GM21515 (cell line): ENCODE measurements at regions not wholly inside any gene's neighbourhood (a gene's known extent, or its start where the extent isn't known, plus 50 kb on each side); places are given as distances from the start of the nearest gene placed in this dataset.

Experiments used
- ATAC-seq: cut with Tn5 transposase; IDR thresholded peaks from one replicate; pipeline ENCODE4 v1.9.1; 2021; ENCODE audit not compliant: unreplicated experiment

- no peak for ATAC-seq
Measured at GRCh38 chr2:76584474-76584873, 873.8 kb upstream of the GCFC2 start.

GRCh38 chr2:76579911-76580310 is 869.2 kb upstream of the GCFC2 start:
- no peak for ATAC-seq

GRCh38 chr2:76572981-76573380 is 862.3 kb upstream of the GCFC2 start:
- ATAC-seq = no peak

DNA sequence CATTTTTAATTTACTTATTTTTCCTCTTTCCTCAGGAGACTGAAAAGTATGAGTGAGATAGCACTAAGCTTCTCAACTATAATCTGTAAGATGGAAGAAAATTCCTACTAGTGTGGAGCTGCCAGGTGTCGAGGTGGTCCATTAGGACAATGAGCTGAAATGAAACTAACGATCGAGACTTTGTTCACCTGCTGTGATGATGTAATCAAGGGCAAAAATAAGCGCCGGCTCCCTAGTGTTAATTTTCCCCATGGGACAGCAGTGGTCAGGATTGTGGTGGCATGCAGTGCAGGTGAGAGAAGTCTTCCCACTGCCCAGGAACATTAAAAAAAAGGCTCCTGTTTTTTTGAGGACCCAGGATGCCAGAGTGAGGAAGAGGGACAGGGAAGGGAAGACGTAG is 859.1 kb upstream of the GCFC2 start:
- no peak for ATAC-seq

DNA sequence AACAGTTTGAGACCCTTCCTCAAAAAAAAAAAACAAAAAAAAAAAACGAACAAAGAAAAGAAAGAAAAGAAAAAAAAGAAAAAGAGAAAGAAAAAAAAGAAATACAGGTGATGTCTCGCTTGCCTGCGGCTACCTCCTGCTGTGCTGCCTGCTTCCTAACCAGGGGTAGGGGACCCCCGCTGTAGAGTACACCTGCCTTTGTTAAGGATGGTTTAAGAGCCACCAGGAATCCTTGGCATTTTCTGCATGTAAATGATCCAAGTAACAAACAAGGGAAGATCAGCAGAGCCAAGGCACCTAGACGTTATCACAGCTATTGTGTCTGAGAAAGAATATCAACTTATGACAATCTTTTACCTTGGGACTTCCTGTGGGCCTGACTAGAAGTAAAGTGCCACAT is 856.8 kb upstream of the GCFC2 start:
- ATAC-seq = no peak

- ATAC-seq = no peak
Measured at GRCh38 chr2:76564734-76565133, 854.0 kb upstream of the GCFC2 start.

- no peak for ATAC-seq
Measured at GRCh38 chr2:76563730-76564129, 853.0 kb upstream of the GCFC2 start.

GRCh38 chr2:76558157-76558556 is 847.4 kb upstream of the GCFC2 start:
- no peak for ATAC-seq

- ATAC-seq = no peak
Measured at GRCh38 chr2:76556018-76556417, 845.3 kb upstream of the GCFC2 start.

DNA sequence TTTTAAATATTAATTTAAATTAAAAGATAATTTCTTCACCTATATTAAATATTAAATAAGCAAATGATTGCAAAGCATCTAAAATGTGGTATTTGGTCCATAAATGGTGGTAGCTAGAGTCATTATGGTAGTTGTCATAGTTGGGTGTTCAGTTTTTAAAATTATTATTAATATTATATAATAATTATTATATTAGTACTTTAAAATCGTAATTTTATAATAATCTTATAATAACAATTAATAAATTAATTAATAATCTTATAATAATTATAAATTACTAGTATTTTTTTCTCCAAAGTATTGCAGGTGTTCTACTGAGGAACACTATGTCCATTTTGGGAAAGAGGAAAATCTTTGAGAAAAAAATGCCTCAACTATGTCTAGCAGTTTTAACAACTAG is 835.5 kb upstream of the GCFC2 start:
- ATAC-seq = no peak

- no peak for ATAC-seq
Measured at GRCh38 chr2:76544901-76545300, 834.2 kb upstream of the GCFC2 start.

DNA sequence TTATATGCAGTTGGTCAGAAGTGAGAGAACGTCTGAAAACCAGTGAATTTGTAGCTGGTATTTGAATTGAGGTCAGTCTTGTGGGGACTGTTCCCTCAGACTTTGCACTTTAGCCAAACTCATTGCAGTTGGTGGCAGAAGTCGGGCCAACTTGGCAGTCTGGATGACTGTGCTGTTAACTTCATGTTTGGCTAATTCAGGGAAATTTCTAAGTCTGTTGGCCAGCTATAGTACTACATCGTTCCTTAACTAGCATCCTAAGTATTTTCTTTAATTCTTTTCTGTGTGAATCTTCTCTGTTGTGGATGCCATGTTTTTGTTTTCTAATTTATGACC is 806.8 kb upstream of the GCFC2 start:
- ATAC-seq = no peak

DNA sequence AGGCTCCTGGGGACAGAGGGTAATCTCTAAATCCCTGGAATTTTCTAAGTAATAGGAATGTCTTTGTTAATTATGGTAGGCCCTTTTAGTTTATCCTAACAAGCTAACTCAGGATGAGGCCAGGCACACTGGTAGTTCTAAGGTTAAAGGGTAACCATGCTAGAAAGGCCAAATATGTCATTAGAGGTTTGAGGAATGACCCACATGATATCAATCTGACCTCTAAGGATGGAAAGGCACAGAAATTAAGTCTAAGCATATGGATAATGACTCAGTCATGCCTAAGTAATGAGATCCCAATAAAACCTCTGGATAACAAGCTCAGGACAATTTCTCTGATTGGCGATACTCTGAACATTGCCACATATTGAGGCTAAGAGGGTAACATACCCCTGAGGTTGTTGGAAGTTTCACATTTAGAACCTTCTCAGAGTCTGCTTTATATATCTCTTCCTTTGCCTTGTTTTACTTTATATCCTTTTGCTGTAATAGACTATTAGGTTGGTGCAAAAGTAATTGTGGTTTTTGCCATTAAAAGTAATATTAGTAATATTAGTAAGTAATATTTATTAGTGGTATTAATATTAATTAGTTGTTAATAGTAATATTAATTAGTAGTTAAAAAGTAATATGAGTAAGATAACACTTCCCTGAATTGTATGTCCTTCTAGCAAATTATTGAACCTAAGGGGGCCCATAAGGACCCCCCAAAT is 806.3 kb upstream of the GCFC2 start:
- no peak for ATAC-seq

DNA sequence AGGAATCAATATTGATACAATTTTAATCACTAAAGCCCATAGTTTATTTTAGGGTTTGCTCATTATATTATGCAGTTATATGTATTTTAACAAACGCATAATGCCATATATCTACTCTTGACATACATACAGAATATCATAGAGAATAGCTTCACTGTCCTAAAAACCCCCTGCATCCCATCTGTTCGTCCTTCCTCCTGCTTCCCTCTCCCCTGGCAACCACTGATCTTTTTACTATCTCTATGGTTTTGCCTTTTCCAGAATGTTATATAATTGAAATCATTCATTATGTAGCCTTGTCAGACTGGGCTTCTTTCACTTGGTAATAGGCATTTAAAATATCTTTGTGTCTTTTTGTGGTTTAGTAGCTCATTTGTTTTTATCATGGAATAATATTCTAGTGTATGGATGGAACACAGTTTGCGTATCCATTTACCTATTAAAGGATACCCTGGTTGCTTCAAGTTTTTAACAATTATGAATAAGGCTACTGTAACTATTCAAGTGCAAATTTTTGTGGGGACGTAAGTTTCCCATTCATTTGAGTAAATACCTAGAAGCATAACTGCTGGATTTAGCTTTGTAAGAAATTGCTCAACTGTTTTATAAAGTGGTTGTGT is 801.6 kb upstream of the GCFC2 start:
- no peak for ATAC-seq

GRCh38 chr2:76506538-76506937 is 795.8 kb upstream of the GCFC2 start:
- ATAC-seq = no peak

DNA sequence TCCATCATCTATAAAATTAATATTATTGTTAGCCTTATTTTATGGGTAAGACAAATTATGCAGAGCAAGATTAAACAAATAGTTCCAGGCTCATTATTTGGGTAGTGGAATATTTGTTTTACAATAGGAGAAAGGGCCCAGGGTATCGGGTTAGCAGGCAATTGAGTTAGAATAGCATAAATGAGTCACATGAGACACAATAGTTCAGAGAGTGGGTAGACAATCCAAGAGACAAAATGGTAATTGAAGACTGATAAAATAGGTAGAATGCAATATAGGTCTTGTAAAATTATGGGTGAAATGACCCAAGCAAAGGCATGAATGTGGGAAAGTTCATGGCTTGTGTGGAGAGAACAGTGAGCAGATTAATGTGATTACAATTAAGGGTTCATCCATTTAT is 790.9 kb upstream of the GCFC2 start:
- ATAC-seq = no peak

- no peak for ATAC-seq
Measured at GRCh38 chr2:76498360-76498759, 787.6 kb upstream of the GCFC2 start.

GRCh38 chr2:76491503-76491902 is 780.8 kb upstream of the GCFC2 start:
- ATAC-seq = no peak

DNA sequence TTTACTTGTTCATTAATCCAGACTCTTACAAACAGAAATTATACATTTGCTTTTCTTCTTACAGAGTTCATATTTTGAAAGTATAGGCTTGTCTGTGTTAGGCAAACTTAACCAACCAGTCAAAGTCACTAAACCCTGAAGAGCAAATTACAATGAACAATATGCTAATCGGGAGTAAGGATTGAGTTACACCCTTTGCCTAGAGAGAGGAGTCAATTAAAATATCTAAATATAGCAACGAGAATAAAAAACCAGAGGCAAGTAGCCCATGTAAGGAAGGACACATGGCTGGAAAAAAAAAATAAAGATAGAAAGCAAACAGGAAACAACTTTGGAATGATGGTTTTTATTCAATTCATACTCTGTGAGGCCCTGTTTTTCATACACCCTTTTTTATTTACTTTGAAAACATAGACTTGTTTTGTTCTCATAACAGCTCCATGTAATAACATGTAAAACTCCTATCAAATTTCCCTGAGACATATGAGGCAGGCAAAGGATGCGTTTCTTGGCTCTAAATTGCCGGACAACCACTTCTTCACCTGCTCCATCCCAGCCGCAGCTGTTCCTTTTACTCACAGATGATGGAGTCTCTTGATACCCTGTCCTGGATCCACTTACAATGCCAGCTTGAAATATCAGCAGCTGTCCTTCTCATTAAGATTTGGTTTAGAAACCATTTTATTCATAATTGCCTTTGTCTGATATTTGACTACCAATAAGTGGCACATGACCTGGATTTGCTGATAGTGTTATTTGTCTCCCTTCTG is 767.7 kb upstream of the GCFC2 start:
- ATAC-seq = no peak

DNA sequence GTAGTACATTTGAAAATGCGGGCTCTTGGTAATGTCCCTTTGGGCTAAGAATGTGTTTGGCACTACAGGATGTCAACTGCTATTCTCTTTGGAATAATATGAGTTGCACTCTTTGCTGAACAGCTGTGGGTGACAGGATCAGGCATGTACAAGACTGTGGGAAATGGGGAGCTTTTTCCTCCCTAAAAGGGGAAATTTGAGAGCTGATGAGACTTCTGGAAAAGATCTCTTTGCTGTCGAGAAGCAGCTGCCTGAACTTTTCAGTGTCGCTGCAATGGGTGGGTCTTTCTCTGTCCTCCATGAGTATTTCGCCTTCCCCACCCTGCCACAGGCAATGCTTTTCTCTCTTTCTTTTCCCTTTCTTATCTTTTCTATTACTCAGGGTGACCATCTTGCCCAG is 762.2 kb upstream of the GCFC2 start:
- ATAC-seq = no peak

GRCh38 chr2:76469066-76469465 is 758.4 kb upstream of the GCFC2 start:
- no peak for ATAC-seq

DNA sequence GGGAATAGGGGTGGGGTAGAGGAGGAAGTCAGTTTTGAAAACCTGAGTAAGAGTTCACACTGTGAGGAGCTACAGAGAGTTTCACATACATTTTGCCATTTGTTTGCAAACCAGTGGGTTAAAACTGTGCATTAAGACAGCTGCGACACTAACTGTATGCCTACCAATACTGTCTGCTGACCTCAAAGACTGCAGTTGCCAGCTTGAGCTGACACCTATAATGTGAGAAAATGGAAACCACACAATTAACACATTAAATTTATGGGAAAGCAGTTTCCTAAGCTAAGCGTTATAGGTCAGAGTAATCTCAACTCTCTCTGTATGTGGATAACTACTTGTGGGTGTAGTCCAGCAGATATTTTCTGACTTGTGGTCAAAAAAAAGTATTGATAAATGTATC is 756.6 kb upstream of the GCFC2 start:
- no peak for ATAC-seq
